ENCODE measurements at regions not wholly inside any gene's neighbourhood (a gene's known extent, or its start where the extent isn't known, plus 50 kb on each side); places are given as distances from the start of the nearest gene placed in this dataset.
"Not testable (repeated sequence)": the region's sequence is repeated elsewhere in the genome, so short reads cannot be mapped to it uniquely, and the experiment has no call there.

- no peak for DNase-seq (ENCODE audit: low read depth)
Measured at GRCh38 chr10:8280946-8281345, 226.5 kb downstream of the GATA3 start.

- no peak for DNase-seq (ENCODE audit: low read depth)
Measured at GRCh38 chr10:8282340-8282739, 227.9 kb downstream of the GATA3 start.

GRCh38 chr10:8283166-8283905, 228.8 kb downstream of the GATA3 start:
- no peak for DNase-seq (ENCODE audit: low read depth)

GRCh38 chr10:8283986-8284385, 229.5 kb downstream of the GATA3 start:
- DNase-seq (ENCODE audit: low read depth), result no peak

GRCh38 chr10:8285970-8286369, 231.5 kb downstream of the GATA3 start:
- DNase-seq (ENCODE audit: low read depth), result not testable (repeated sequence)

GRCh38 chr10:8288600-8288999, 234.1 kb downstream of the GATA3 start:
- DNase-seq (ENCODE audit: low read depth), result no peak

- no peak for DNase-seq (ENCODE audit: low read depth)
Measured at GRCh38 chr10:8289186-8289924, 234.9 kb downstream of the GATA3 start.

- no peak for DNase-seq (ENCODE audit: low read depth)
Measured at GRCh38 chr10:8294779-8295178, 240.3 kb downstream of the GATA3 start.

- DNase-seq (ENCODE audit: low read depth), result no peak
Measured at GRCh38 chr10:8295311-8295710, 240.8 kb downstream of the GATA3 start.

- no peak for DNase-seq (ENCODE audit: low read depth)
Measured at GRCh38 chr10:8296090-8296733, 241.7 kb downstream of the GATA3 start.

- no peak for DNase-seq (ENCODE audit: low read depth)
Measured at GRCh38 chr10:8296734-8297101, 242.2 kb downstream of the GATA3 start.

GRCh38 chr10:8297107-8297506, 242.6 kb downstream of the GATA3 start:
- DNase-seq (ENCODE audit: low read depth), result no peak

- DNase-seq (ENCODE audit: low read depth), result no peak
Measured at GRCh38 chr10:8297959-8298358, 243.5 kb downstream of the GATA3 start.

- DNase-seq (ENCODE audit: low read depth), result no peak
Measured at GRCh38 chr10:8298896-8299570, 244.5 kb downstream of the GATA3 start.

GRCh38 chr10:8300925-8301324, 246.4 kb downstream of the GATA3 start:
- DNase-seq (ENCODE audit: low read depth), result no peak

- no peak for DNase-seq (ENCODE audit: low read depth)
Measured at GRCh38 chr10:8301333-8301732, 246.8 kb downstream of the GATA3 start.

GRCh38 chr10:8301831-8302230, 247.3 kb downstream of the GATA3 start:
- no peak for DNase-seq (ENCODE audit: low read depth)

GRCh38 chr10:8302565-8302964, 248.1 kb downstream of the GATA3 start:
- DNase-seq (ENCODE audit: low read depth), result no peak

- no peak for DNase-seq (ENCODE audit: low read depth)
Measured at GRCh38 chr10:8304861-8305260, 250.4 kb downstream of the GATA3 start.

GRCh38 chr10:8305876-8306652, 251.6 kb downstream of the GATA3 start:
- no peak for DNase-seq (ENCODE audit: low read depth)

- DNase-seq (ENCODE audit: low read depth), result no peak
Measured at GRCh38 chr10:8306685-8307364, 252.3 kb downstream of the GATA3 start.

Measured in stimulated activated CD8-positive, alpha-beta memory T cell treated with anti-CD3 and anti-CD28 coated beads, Interleukin-15, amount 100 ng/mL, for 24 hours (primary cell).